Putamen (tissue), 1 donor: ENCODE measurements at regions not wholly inside any gene's neighbourhood (a gene's known extent, or its start where the extent isn't known, plus 50 kb on each side); places are given as distances from the start of the nearest gene placed in this dataset.
A peak's percentile ranks its signal among the peaks of the same experiment; 100 is the strongest.
"Not testable (repeated sequence)": the region's sequence is repeated elsewhere in the genome, so short reads cannot be mapped to it uniquely, and the experiment has no call there.

Experiments
- DNase-seq: peaks from one replicate; pipeline ENCODE4 v3.0.0-alpha.2; 2016; ENCODE audit warnings: low spot score

DNA sequence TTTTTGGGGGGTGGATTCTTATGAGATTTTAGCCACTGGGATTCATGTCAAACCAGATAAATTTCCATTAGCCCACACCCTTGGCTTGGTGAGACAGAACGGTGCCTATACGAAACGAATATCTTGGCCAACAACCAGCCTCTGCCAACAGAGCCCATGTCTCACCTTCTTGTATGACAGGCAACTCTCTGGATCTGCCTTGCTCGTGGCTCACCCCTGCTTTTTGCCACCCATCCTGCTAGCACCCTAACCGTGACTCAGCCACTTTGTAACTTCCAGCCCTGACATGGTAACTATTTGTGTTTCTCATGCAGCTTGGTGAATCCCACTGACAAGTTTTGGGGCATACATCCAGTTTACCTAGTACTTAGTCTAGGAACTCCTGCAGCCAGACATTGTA, 457.0 kb downstream of the SPATA31D1 start:
- DNase-seq, result no peak

DNA sequence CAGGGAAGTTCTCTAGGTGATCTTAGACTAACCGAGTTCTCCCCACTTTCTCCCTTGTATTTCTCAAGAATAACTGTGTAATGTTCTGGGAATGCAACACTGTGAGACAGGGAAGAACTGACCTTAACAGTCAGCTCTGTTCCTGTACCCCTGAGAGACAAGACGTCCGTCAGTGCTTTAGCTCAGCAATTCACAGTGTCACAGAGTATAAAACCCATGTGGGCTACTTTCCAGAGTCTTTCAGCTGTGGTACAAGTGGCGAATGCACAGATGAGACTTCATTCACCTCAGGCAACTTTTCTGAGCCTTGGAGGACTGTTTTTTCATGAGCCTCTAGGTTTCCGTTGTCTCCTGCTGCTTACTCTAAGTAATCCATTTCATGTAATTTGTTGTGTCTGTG, 458.8 kb downstream of the SPATA31D1 start:
- DNase-seq, result no peak

DNA sequence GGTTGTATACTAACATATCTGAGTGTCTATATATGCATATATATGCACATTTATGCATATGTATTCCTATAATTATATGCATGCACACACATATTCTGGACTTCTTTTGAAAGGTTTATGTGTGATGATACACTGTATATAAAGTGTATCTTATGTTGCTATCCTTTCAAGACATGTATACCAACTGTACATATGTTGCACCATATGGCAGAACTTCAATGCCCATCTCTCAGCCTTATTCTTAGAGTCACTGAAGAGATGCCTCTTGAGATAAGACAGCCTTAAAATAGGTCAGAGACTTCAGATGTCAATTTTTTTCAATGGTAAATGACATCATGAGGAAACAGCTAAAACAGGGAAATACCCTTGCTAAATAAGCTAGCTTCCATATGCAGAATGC, 461.4 kb downstream of the SPATA31D1 start:
- DNase-seq, result no peak

DNA sequence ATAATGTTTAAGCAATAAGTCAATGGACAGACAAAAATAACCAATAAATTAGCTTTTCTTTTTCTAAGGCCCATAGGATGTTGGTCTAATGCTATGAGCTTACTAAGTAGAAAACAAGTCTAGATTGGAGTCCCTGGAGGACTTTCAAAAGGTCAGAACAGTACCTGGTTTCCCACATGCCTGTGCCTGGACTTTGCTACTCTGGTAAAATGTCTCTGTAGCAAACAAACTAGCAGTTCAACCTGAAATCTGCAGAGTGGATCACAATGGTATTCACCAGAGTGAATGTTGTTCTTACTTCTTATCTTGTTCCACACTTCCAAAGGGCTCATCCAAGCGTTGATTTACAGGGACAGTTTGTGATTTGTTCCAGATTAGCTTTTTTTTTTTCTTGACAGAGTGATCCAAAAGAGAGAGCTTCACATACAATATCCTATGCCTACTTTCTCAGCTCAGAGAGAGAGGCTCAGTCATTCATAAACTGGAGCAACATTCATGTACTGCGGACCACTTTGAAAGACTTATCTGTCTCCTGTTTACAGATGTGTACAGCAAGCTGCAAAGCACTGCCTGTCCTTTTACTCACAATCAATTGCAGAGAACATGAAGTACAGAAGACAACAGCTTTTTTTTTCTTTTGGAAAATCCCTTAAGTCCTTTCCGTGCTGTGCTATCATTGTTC, 466.1 kb downstream of the SPATA31D1 start:
- DNase-seq, result no peak

DNA sequence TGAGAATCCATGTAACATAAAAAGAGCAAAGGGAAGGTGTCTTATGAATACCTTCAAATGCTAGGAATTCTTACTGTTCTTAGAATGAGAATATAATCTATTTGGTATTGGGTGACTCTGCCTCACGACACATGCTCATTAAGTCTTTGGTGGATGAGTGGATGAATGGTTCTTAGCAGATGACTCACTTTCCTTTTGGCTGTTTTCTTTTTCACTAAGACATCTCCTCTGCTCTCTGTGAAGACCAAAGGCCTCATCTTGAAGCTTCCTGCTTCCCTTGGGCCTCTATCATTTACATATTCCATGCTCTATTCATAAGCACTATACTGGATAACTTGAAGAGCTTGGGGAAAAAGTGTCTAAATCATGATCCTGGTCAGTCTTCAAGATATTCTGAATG, 468.1 kb downstream of the SPATA31D1 start:
- no peak for DNase-seq

DNA sequence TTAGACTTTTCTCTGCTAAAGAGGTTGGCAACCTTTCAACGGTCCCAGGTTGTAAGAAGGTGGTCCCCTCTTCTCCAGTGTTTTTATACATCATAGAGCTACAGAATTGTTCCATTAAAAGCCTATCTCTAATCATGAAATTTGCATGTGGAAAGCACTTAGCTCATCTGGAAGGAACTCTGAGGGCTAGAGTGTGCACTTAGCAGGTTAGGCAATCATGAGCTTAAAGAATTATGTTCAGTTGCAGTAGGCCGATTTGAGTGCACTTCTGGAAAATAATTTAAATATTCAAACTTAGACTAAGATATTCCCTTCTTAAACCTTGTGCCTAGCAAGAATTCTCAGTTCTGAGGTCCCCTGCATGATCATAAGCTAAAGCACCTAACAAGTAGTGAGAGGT, 468.7 kb downstream of the SPATA31D1 start:
- no peak for DNase-seq

DNA sequence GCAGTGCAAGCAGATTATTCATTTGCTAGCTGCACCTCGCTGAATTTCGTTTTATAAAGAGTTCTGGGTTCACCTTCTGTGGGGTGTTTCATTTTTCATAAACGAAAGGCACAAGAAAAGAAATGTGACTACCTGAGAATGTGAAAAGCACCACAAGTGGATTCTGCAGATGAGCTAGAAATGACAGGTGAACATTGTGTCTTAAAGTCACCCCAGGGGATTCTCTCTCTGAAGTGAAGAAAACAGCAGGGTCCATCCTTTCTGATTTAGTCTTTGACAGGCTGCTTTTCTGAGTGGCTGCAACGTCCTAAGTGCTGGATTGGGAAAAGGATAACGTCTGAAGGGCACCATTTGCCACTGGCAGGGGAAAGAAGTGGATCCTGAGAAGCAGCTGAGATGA, 469.3 kb downstream of the SPATA31D1 start:
- no peak for DNase-seq

DNA sequence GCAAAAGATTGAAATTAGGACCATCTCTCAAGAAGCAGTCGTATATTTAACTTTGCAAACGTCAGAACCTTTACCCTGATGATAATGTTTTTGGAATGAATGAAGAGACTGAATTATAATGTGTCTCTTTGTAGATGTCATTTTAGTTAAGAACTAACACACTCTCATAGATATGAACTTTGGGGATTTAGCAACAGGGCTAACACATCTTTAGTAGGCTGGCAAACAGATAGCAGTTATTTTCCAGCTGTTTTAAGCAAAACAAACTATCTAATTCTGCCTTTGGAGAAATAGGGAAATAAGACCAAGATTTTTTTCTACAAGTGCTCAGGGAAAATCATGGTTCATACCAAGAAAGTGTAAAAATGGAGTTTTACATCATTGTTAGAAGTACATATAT, 469.7 kb downstream of the SPATA31D1 start:
- no peak for DNase-seq

DNA sequence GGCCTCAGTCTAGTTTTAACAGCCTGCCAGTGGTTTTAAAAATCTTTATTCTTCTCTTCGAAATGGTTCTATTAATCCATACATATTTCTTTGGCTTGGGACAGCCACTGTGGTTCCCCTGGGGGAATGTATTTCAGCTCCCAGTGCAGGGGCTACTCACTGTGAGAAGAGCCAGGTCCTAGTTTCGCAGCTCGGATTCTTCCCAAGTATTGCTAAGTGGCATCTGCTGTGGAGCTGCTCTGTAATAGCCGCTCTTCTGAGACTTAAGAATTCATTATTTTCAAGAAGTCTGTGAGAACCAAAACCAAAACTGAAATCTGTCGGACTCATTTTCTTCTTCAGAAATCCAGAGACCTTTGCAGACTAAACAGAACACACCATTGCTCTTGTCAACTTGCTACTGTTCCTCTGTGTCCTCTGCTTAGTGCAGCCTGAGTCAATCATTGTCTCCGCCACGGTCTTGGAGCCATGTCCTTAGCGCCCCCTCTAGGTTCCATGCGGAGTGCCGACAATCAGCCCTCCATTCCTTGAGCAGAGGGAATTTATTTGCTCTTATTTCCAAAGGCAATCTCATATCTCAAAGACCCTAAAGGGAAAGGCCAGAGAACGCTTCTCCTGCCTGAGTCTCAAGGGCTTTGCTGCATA, 478.2 kb downstream of the SPATA31D1 start:
- no peak for DNase-seq

DNA sequence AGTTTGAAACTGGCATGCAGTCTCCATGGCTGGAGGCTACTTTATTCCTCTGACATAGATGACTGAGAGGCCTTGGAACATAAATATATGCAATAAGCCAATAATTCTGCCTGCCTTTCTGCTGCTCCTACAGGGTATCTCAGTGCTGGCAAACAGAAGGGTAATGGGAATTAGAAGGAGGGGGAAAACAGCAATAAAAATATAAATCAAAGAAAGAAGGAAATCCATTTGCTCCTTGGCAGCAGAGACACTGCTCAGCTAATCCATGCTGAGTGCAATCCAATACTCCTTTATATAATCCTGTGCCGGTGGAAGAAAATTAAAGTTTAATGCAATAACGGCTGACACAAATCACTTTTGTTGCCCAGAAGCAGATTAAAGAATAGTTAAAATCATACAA, 478.9 kb downstream of the SPATA31D1 start:
- DNase-seq, result no peak

DNA sequence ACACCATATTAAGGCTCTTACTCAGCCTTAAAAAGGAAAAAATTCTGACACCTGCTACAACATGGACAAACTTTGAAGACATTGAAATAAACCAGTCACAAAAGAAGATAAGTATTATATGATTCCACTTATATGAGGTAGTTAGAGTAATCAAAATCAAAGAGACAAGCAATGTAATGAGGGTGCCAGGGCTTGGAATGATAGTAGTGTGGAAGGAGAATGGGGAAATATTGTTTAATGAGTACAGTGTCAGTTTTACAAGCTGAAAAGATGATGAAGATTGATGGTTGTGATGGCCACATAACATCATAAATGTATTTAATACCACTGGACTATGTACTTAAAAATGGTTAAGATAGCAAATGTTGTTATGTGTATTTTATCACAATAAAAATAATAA, 485.7 kb downstream of the SPATA31D1 start:
- no peak for DNase-seq

DNA sequence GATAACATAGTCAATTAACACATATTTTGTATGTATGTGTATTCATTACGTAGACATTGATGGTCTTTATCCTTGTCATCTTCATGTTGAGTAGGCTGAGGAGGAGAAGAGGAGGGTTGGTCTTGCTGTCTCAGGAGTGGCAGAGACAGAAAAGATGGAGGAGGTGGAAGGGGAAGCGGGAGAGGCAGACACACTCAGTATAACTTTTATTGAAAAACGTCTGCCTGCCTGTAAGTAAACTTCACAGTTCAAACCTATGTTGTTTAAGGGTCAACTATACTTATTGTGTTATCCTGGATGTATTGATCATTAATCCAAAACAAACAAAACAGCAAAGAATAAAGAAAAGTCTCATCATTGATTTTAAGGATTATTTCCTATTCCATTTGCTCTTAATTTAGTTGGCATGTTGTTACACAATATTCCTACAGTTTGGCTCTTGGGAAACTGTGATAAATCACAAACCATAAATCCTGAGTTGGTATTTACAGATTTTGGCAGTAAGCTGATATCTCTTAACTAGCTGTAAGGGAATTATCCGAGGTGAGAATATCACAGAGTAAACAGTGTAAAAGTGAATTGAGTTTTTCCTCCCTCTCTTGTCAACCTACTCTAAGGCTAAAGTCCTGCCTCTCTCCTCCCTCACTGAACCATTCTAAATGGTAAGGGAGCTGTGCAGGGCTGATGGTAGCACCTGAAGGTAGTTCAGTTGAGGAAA, 487.2 kb downstream of the SPATA31D1 start:
- DNase-seq, result no peak

DNA sequence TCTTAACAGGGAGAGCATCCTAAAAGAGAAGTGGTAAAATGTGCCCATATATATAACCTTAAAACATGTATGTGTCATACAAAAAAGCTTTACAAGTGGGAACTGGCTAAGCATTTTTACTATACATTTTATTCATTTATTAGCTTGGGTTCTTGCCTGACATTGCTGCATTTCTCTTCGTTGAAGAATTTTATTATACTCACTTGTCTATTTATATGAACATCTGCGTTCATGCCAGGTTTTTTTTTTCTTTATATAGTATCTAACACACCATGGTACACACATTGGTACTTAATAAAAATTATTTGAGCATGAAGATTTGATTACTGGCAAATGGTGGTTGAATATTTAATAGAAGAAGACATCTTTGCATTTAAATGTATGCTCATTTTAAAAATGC, 492.3 kb downstream of the SPATA31D1 start:
- no peak for DNase-seq

DNA sequence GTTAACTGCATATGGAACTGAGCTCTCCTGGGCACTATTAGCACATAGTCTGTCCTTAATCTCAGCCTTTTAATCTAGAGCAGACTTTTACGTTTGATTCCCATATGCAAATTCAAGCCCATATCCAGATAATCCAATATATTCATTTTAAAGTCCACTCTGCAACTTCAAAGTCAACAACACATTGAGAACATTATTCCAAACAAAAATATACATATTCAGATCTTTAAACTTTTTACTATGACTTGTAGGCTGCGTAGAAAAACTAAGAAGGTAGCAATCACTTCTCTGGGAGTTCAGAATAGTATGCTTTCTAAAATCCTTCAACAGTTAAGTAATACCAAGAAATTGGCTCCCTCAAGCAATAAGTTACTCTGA, 499.4 kb downstream of the SPATA31D1 start:
- no peak for DNase-seq

DNA sequence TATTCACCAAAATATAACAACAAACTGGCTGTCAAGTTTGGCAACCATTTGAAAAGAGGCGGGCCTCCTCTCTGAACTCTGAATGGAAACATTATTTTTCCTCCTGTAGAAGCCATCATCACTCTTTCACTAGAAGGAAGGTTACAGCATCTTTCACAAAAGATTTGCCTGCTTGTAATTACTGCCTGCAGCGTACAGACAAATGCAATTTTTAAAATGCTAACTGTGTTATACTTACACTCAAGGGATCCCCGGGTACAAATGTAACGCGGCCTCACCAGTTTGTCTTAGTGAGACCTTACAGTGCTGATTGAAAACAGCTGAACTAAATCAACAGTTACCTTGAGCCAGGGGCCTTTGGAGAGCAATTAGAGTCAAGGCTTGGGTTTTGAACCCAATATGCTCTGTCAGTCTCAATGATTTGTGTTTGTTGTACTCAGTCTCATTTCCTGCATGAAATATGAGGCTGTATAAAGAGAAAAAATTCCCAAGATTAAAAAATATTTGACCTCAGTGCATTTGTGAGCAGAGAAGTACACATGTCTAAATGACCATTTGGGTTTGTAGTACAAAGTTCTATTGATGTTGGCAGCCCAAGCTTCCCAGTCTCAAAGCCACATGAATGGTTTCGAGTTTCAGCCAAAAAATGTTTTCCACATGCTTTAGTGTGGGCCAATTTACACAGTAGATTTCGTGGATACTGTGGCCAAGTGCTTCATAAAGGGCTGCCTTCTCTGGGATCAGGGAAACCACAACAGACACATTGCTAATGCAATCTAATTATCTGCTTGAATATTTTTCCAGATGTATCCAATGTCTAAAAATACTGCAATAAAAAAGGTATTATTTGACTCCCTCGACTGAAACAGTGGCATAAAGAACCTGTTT, 500.0 kb downstream of the SPATA31D1 start:
- peak; percentile 14 for DNase-seq

DNA sequence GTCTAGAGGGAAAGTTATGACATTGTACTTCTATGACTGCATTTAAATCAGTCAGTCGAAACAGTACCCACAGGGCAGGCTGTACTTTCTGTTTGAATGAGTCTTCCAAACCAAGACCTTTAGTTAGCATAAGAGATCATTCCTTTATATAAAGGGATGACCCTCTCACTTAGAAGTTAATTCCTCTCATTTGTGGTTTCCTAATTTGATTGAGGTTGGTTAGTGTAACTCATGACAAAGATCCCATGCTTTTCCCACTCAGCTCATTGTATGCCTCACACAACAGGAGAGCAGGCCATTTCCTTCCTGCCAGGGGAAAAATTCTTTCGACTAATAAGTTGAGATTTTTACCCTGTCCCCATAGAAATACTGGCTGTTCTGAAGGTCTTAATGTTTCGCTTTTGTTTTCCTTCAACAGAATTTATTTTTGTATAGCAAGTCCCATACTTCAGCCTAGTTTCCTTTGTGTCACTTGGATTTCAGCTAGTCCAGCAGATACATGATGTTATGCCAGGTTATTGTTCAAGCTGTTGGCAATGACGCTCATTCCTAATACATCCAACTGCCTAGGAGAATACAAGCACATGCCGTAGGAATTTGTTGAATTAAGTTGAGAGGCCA, 500.7 kb downstream of the SPATA31D1 start:
- DNase-seq, result peak; percentile 16

DNA sequence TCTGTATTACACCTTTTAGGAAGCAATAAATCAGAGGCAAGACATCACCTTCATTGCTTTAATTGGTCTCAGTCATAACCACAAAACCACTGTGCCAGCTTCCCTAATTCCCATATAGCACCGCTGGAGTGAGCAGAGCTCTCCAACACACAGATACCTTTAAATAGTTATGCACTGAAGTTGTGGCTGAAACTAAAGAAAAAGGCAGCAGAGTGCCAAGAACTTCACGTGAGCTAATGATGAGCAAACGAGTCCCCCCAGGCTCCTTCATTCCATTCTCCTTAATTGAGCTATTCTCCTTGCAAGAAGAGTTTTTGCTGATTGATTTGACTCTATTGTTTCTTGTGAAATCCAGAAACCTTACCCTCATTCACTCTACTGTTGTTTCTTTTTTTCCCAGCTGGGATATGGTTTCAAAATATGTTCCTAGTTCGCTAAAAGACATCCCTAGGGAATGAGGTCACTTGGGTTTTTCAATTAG, 501.5 kb downstream of the SPATA31D1 start:
- no peak for DNase-seq

DNA sequence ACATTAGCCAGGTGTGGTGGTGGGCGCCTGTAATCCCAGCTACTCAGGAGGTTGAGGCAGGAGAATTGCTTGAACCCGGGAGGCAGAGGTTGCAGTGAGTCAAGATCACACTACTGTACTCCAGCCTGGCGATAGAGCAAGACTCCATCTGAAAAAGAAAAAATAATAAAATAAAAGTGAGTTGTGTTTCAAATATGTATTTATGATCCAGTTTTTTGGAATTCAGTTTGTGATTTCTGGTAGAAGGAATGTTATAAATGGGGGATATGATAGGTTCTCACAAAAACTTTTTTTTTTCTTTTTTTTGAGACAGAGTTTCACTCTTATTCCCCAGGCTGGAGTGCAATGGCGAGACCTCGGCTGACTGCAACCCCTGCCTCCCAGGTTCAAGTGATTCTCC, 502.2 kb downstream of the SPATA31D1 start:
- DNase-seq, result not testable (repeated sequence)

DNA sequence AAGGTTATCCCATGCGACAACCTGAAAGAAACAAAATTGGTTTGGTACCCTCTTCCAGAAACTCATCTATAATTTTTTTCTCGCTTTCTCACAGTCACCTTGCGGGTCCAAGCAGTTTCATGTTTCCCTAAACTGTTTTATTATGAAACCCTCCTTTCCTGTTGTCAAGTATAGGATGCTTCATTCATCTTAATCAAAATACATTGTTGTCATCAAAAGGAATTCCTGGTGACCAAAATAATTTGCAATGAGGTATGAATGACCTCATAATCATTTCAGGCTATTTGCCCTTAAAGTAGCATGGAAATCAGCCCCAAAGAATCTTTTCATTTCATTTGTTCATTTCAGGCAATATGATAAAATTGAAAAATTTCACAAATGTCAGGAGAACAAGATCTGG, 503.0 kb downstream of the SPATA31D1 start:
- no peak for DNase-seq

DNA sequence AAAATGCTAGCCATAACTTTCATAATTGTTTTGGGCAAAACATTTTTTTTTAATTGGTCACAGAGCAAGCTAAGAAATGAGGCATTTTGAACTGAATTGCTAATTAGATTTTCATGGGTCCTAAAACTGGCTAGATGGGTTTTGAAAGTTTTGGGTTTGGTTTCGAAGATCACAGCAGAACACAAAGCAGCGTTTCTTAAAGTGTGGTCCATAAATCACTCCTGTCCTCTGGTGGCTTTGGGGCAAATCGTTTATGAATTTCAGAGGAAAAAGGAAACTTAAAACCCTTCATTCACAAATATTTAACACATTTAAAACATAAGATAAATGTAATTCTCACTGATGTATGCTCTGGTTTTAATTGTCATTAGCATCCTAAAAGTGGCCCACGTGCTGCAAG, 503.7 kb downstream of the SPATA31D1 start:
- DNase-seq, result no peak

DNA sequence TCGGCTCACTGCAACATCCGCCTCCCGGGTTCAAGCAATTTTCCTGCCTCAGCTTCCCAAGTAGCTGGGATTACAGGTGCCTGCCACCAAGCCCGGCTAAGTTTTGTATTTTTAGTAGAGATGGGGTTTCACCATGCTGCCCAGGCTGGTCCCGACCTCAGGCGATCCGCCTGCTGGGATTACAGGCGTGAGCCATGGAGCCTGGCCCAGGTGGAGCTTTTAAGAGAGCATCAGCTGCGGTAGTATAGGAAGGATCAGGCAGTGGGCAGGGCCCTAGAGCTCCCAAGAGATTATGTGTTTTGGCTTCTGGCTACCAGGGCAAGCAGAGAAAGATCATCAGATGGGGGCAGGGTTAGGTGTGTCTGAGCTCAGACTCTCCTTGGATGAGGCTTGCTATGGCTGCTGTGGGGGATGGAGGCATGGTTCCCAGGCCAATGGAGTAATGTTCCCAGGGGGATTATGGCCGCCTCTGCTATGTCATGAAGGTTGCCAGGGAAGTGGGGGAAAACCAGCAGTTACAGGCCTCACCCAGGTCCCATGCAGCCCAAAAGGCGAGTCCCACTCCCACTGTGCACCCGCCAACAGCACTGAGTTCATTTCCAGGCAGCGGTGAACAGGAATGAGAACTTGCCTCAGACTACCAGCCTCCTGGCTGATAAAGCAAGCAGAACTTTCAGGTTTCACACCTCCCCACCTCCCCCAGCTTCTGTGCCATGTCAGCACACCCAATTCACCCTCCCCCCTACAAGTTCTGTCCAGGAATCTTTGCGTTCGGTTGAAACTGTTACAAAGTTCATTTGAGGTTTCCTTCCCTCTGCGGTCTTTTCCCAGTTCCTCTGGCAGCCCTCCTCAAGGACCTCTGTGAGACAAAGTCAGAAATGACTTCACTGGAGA, 507.6 kb downstream of the SPATA31D1 start:
- no peak for DNase-seq
